H1 (cell line): ENCODE measurements at regions not wholly inside any gene's neighbourhood (a gene's known extent, or its start where the extent isn't known, plus 50 kb on each side); places are given as distances from the start of the nearest gene placed in this dataset.

Experiments
- CTCF ChIA-PET: fragments of 300-600 bp; sonication (Branson Sonifier 250); formaldehyde crosslinking; loops from one replicate; lab custom pipeline; 2021; ENCODE audit not compliant: partially characterized antibody; lab: Charles Lee
- POLR2A ChIA-PET: fragments of 300-600 bp; sonication (Branson Sonifier 250); formaldehyde crosslinking; loops from one replicate; lab custom pipeline; 2021; ENCODE audit warnings: inconsistent platforms; ENCODE audit not compliant: partially characterized antibody; lab: Charles Lee
- DNase-seq, 2 experiments: peaks; one replicate each; pipeline versions ENCODE4 v3.0.0 to v3.0.0-alpha.2; 2010 to 2022; ENCODE audit warnings: low spot score in 2 of 2, low read depth in 1 of 2, mixed read lengths in 1 of 2
- FAIRE-seq: peaks from 2 replicates; lab custom pipeline; 2011; peaks lifted over from hg19 to GRCh38; lab: Jason Lieb, UNC
- H2AFZ ChIP-seq: 2 replicates; pipeline ENCODE4 v1.8.1; 2012; ENCODE audit warnings: low read length, inconsistent platforms
- H2AK5ac ChIP-seq: 2 replicates; pipeline ENCODE4 v1.6.1; 2013; ENCODE audit warnings: low read depth, low read length
- H2BK120ac ChIP-seq: replicated peaks from 2 replicates; pipeline ENCODE3; 2013; ENCODE audit warnings: low read depth, low read length, inconsistent platforms
- H2BK12ac ChIP-seq: 2 replicates; pipeline ENCODE4 v1.6.1; 2013; ENCODE audit warnings: low read depth, low read length
- H2BK15ac ChIP-seq: 2 replicates; pipeline ENCODE4 v1.6.1; 2013; ENCODE audit warnings: low read length
- H2BK20ac ChIP-seq: 2 replicates; pipeline ENCODE4 v1.6.1; 2013; ENCODE audit warnings: low read length
- H2BK5ac ChIP-seq: 2 replicates; pipeline ENCODE4 v1.6.1; 2013; ENCODE audit warnings: low read depth, low read length
- H3K14ac ChIP-seq: 2 replicates; pipeline ENCODE4 v1.6.1; 2013; ENCODE audit warnings: inconsistent platforms; ENCODE audit not compliant: insufficient read length
- H3K18ac ChIP-seq: 2 replicates; pipeline ENCODE4 v1.6.1; 2013; ENCODE audit warnings: low read length; ENCODE audit errors: extremely low read depth
- H3K23ac ChIP-seq: 2 replicates; pipeline ENCODE4 v1.6.1; 2013; ENCODE audit warnings: inconsistent platforms; ENCODE audit not compliant: insufficient read length
- H3K23me2 ChIP-seq: 2 replicates; pipeline ENCODE4 v1.6.1; 2013; ENCODE audit warnings: low read depth, low read length
- H3K27ac ChIP-seq: 2 replicates; pipeline ENCODE4 v1.6.1; 2011; ENCODE audit warnings: low read depth, low read length, inconsistent platforms
- H3K27me3 ChIP-seq, 4 experiments: replicated peaks in 1 of 4; 1 replicate in 1 of 4; 2 replicates in 3 of 4; pipeline versions ENCODE4 v1.6.1 to v1.8.1; 2011 to 2013; ENCODE audit warnings: low read length in 3 of 4, mild to moderate bottlenecking in 3 of 4, inconsistent platforms in 2 of 4, mixed read lengths in 2 of 4, moderate library complexity in 1 of 4; ENCODE audit not compliant: control insufficient read depth in 3 of 4, insufficient read depth in 3 of 4; ENCODE audit errors: extremely low read depth in 1 of 4
- H3K36me3 ChIP-seq, 4 experiments: 2 replicates each; pipeline versions ENCODE4 v1.6.1 to v1.8.1; 2011 to 2013; ENCODE audit warnings: mild to moderate bottlenecking in 4 of 4, low read length in 3 of 4, moderate library complexity in 2 of 4, control low read depth in 1 of 4, inconsistent platforms in 1 of 4; ENCODE audit not compliant: insufficient read depth in 4 of 4, control insufficient read depth in 2 of 4
- H3K4ac ChIP-seq: replicated peaks from 2 replicates; pipeline ENCODE3; 2013; ENCODE audit warnings: low read length, low read depth, mixed read lengths, inconsistent platforms; ENCODE audit not compliant: insufficient read length
- H3K4me1 ChIP-seq, 4 experiments: replicated peaks in 1 of 4; 1 replicate in 1 of 4; 2 replicates in 3 of 4; pipeline versions ENCODE4 v1.6.1 to v1.8.1; 2011 to 2013; ENCODE audit warnings: low read length in 3 of 4, inconsistent platforms in 2 of 4, mixed read lengths in 1 of 4; ENCODE audit not compliant: insufficient read depth in 4 of 4, control insufficient read depth in 3 of 4
- H3K4me2 ChIP-seq, 2 experiments: 2 replicates each; pipeline versions ENCODE4 v1.6.1 to v1.8.1; 2011 to 2013; ENCODE audit warnings: low read depth in 2 of 2, low read length in 2 of 2, control low read depth in 1 of 2, inconsistent platforms in 1 of 2, mild to moderate bottlenecking in 1 of 2; ENCODE audit not compliant: insufficient read depth in 1 of 2
- H3K4me3 ChIP-seq, 4 experiments: fragments of 200-600, 300-600 bp in 1 of 4; sonication (generic), shearing (Covaris generic), sonication (Bioruptor Twin) in 1 of 4; 2 replicates each; pipeline versions ENCODE4 v1.5.1 to v1.8.1; 2011 to 2016; ENCODE audit warnings: low read length in 4 of 4, low read depth in 3 of 4, control low read depth in 2 of 4, inconsistent platforms in 2 of 4, mild to moderate bottlenecking in 2 of 4, mixed read lengths in 1 of 4, moderate library complexity in 1 of 4; ENCODE audit not compliant: insufficient read depth in 2 of 4; ENCODE audit errors: extremely low read depth in 1 of 4
- H3K56ac ChIP-seq: replicated peaks from 2 replicates; pipeline ENCODE3; 2013; ENCODE audit warnings: low read depth, mild to moderate bottlenecking, mixed read lengths, low read length, inconsistent platforms; ENCODE audit not compliant: insufficient read length
- H3K79me1 ChIP-seq: 2 replicates; pipeline ENCODE4 v1.6.1; 2013; ENCODE audit warnings: low read depth, low read length, control low read depth
- H3K79me2 ChIP-seq, 2 experiments: 2 replicates each; pipeline versions ENCODE4 v1.6.1 to v1.8.1; 2012 to 2013; ENCODE audit warnings: low read length in 2 of 2, mild to moderate bottlenecking in 2 of 2, inconsistent platforms in 1 of 2; ENCODE audit not compliant: insufficient read depth in 2 of 2, control insufficient read depth in 1 of 2
- H3K9ac ChIP-seq, 4 experiments: replicated peaks in 1 of 4; 1 replicate in 1 of 4; 2 replicates in 3 of 4; pipeline versions ENCODE4 v1.6.1 to v1.8.1; 2011 to 2013; ENCODE audit warnings: low read depth in 3 of 4, low read length in 3 of 4, control low read depth in 2 of 4, mild to moderate bottlenecking in 2 of 4, moderate library complexity in 2 of 4, inconsistent platforms in 1 of 4; ENCODE audit errors: extremely low read depth in 1 of 4
- H3K9me3 ChIP-seq, 2 experiments: 2 replicates each; pipeline versions ENCODE4 v1.6.1 to v1.8.1; 2012 to 2013; ENCODE audit warnings: mild to moderate bottlenecking in 2 of 2, moderate library complexity in 2 of 2, control low read depth in 1 of 2, inconsistent platforms in 1 of 2, low read depth in 1 of 2, low read length in 1 of 2, mixed read lengths in 1 of 2; ENCODE audit not compliant: insufficient read depth in 2 of 2
- H4K20me1 ChIP-seq, 2 experiments: replicated peaks in 1 of 2; 2 replicates each; pipeline versions ENCODE3 to v1.8.1; 2011 to 2013; ENCODE audit warnings: inconsistent platforms in 2 of 2, low read length in 2 of 2, mild to moderate bottlenecking in 1 of 2; ENCODE audit not compliant: insufficient read depth in 2 of 2, control insufficient read depth in 1 of 2
- H4K5ac ChIP-seq: 2 replicates; pipeline ENCODE4 v1.6.1; 2013; ENCODE audit warnings: low read length, low read depth, mixed read lengths, inconsistent platforms; ENCODE audit not compliant: insufficient read length
- H4K8ac ChIP-seq: 2 replicates; pipeline ENCODE4 v1.8.0; 2013; ENCODE audit warnings: mild to moderate bottlenecking, moderate library complexity, low read length, inconsistent platforms; ENCODE audit not compliant: insufficient read depth; ENCODE audit errors: extremely low read depth
- H4K91ac ChIP-seq: replicated peaks from 2 replicates; pipeline ENCODE3; 2013; ENCODE audit warnings: low read length, mixed read lengths, inconsistent platforms; ENCODE audit not compliant: insufficient read length
- ASH2L ChIP-seq: fragments of 200-600, 300-600 bp; sonication (generic); IDR thresholded peaks from one replicate; pipeline ENCODE4 v1.7.1; 2017; ENCODE audit warnings: low read length
- ATF3 ChIP-seq: IDR thresholded peaks from 2 replicates; pipeline ENCODE4 v1.6.1; 2011; ENCODE audit warnings: low read depth, mild to moderate bottlenecking, low read length; ENCODE audit not compliant: insufficient read depth
- CEBPB ChIP-seq: IDR thresholded peaks from 2 replicates; pipeline ENCODE4 v1.6.1; 2012; ENCODE audit warnings: low read depth, low read length
- CTBP2 ChIP-seq: IDR thresholded peaks from 2 replicates; pipeline ENCODE4 v1.7.0; 2011; ENCODE audit warnings: borderline replicate concordance, mild to moderate bottlenecking, moderate library complexity, mixed read lengths, low read length; ENCODE audit not compliant: insufficient read depth, insufficient read length
- CTCF ChIP-seq, 3 experiments: IDR thresholded peaks; 1 replicate in 2 of 3; 2 replicates in 1 of 3; pipeline versions ENCODE4 v1.5.1 to v1.6.1; 2011; ENCODE audit warnings: low read length in 3 of 3, mild to moderate bottlenecking in 3 of 3, inconsistent platforms in 2 of 3, low read depth in 1 of 3, moderate library complexity in 1 of 3; ENCODE audit not compliant: insufficient read depth in 1 of 3; ENCODE audit errors: control extremely low read depth in 1 of 3
- KDM4A ChIP-seq: IDR thresholded peaks from one replicate; pipeline ENCODE4 v1.7.1; 2012; ENCODE audit warnings: low read depth, mild to moderate bottlenecking, moderate library complexity, low read length, inconsistent platforms; ENCODE audit not compliant: severe bottlenecking
- NRF1 ChIP-seq: IDR thresholded peaks from 2 replicates; pipeline ENCODE4 v1.6.1; 2011; ENCODE audit warnings: mild to moderate bottlenecking, low read depth, low read length, improper control_type of control experiment
- POLR2A ChIP-seq, 2 experiments: IDR thresholded peaks; 1 replicate in 1 of 2; 2 replicates in 1 of 2; pipeline ENCODE4 v1.6.1; 2011; ENCODE audit warnings: low read depth in 2 of 2, low read length in 2 of 2, mild to moderate bottlenecking in 2 of 2; ENCODE audit errors: control extremely low read depth in 1 of 2
- RXRA ChIP-seq: IDR thresholded peaks from 2 replicates; pipeline ENCODE4 v1.6.1; 2011; ENCODE audit warnings: low read depth, mild to moderate bottlenecking, low read length, moderate library complexity; ENCODE audit not compliant: insufficient read depth
- SAP30 ChIP-seq: fragments of 300-600 bp; sonication (generic); IDR thresholded peaks from 2 replicates; pipeline ENCODE4 v1.7.1; 2012; ENCODE audit warnings: low read length, moderate library complexity, mild to moderate bottlenecking, inconsistent platforms; ENCODE audit not compliant: insufficient read depth, insufficient replicate concordance
- SUZ12 ChIP-seq: fragments of 200-600 bp; sonication (generic); IDR thresholded peaks from 2 replicates; pipeline ENCODE4 v1.6.1; 2012; ENCODE audit warnings: mild to moderate bottlenecking, inconsistent platforms, low read length, moderate library complexity, mixed read lengths
- TBP ChIP-seq: IDR thresholded peaks from 2 replicates; pipeline ENCODE4 v1.6.1; 2011; ENCODE audit warnings: low read depth, low read length, improper control_type of control experiment
- WGBS, 2 experiments: shearing (Covaris generic) in 1 of 2; methylation state at CpG; one replicate each; pipeline versions ENCODE4 v1.1.6 to v1.1.7; 2013 to 2015; ENCODE audit warnings: low lambda C conversion rate in 2 of 2, mixed read lengths in 2 of 2, inconsistent platforms in 1 of 2, low coverage in 1 of 2, missing lambda C conversion rate in 1 of 2; ENCODE audit not compliant: insufficient replicate concordance in 2 of 2, insufficient coverage in 1 of 2, insufficient read length in 1 of 2; ENCODE audit errors: extremely low coverage in 1 of 2, missing lambda C conversion rate in 1 of 2; 5-methylcytosine and 5-hydroxymethylcytosine counted together

- no peaks in the 10 kb centered on the region for H3K79me1 ChIP-seq
- H4K8ac ChIP-seq: no peak overlapping the region
- H3K18ac ChIP-seq: no peak overlapping the region
- POLR2A ChIA-PET: no interaction called here
- no peak overlapping the region for H3K56ac ChIP-seq
- no peak overlapping the region for H2BK15ac ChIP-seq
- H3K27ac ChIP-seq: no peak overlapping the region
- H2AK5ac ChIP-seq: no peak overlapping the region
- H2BK12ac ChIP-seq: no peak overlapping the region
- no peaks in the 10 kb centered on the region for H3K27me3 ChIP-seq
- H3K4ac ChIP-seq: no peak overlapping the region
- H4K5ac ChIP-seq: no peak overlapping the region
- WGBS, 2 experiments: 78% methylated on average over 2 of the region's 2 CpGs; no CpG with 5 or more reads in 1 of the 2 experiments
- H4K20me1 ChIP-seq: no peaks in the 10 kb centered on the region
- no peak overlapping the region for H4K91ac ChIP-seq
- no peak overlapping the region for H3K9ac ChIP-seq
- H3K4me3 ChIP-seq: no peak overlapping the region
- no peaks in the 10 kb centered on the region for H3K9me3 ChIP-seq
- no peak overlapping the region for H2BK120ac ChIP-seq
- H3K23ac ChIP-seq: no peak overlapping the region
- no peaks in the 10 kb centered on the region for H3K23me2 ChIP-seq
- no peak for DNase-seq
- no peak for FAIRE-seq
- H2BK5ac ChIP-seq: no peak overlapping the region
- no peak overlapping the region for H2AFZ ChIP-seq
- no peak overlapping the region for H3K4me2 ChIP-seq
- CTCF ChIA-PET: interaction anchor here (0.6 kb wide), 1 partner anchor 1222 kb away, joined by 3 read pairs; no protein-coding TSS in a partner anchor
- no peaks in the 10 kb centered on the region for H3K79me2 ChIP-seq
- no peaks in the 10 kb centered on the region for H3K4me1 ChIP-seq
- no peaks in the 10 kb centered on the region for H3K36me3 ChIP-seq
- H2BK20ac ChIP-seq: no peak overlapping the region
- no peak overlapping the region for H3K14ac ChIP-seq
- TF ChIP-seq ATF3 (no peak), TBP (no peak), RXRA (no peak), CTCF (IDR thresholded peaks at IDR 0.05; ENCODE audit: control extremely low read depth in 1 of 3, insufficient read depth in 1 of 3, low read depth in 1 of 3, low read length in 3 of 3) (no peak), SAP30 (no peak), ASH2L (no peak), CEBPB (no peak), NRF1 (no peak), SUZ12 (no peak), CTBP2 (no peak), KDM4A (no peak), POLR2A (IDR thresholded peaks at IDR 0.05; ENCODE audit: control extremely low read depth in 1 of 2, low read depth in 2 of 2, low read length in 2 of 2) (no peak)
Measured at GRCh38 chr5:92568522-92568921, 1012.5 kb downstream of the NR2F1-AS1 start.
